ENCODE measurements at regions not wholly inside any gene's neighbourhood (a gene's known extent, or its start where the extent isn't known, plus 50 kb on each side); places are given as distances from the start of the nearest gene placed in this dataset.

DNA sequence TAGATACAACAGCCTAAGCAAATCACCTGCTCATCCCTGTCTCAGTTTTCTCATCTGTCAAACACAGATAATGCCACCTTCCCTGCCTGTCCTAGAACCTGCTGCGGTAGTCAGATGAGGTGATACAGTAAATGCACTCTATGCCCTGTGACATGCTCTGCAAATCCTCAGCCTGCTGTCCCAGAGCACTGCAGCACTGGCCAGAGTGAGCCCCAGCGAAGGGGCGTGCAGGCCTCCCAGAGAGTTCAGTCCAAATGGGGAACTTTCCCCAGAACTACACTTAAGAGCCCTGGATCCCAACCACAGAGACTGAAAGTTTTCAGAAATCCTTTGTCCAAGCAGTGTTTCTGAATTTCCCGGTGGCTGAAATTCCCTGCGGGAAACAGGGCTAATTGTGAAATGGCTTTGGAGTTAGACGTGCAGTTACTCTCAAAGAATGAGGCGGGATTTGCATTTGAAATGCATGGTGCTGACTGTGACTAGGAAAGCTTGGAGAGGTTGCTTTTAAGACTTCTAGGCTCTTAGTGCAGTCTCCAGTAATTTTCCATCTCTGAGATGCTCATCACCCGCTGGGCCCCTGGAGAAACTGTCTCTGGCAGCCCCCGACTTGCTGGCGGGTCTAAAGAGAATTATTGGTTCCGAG, 206.5 kb upstream of the AJAP1 start:
- WGBS, 2 experiments = 19 to 20% methylated on average over 11 of the region's 11 CpGs
- H3K4me1 ChIP-seq (ENCODE audit: control insufficient read depth, insufficient read depth, low read length) = peaks cover 12% of the 10 kb centered on the region
- no peaks in the 10 kb centered on the region for H3K27me3 ChIP-seq (ENCODE audit: control insufficient read depth, insufficient read depth, low read length, poor library complexity, severe bottlenecking)
- no peak overlapping the region for H3K4me3 ChIP-seq (ENCODE audit: insufficient read depth, low read depth, low read length)
- no peaks in the 10 kb centered on the region for H3K36me3 ChIP-seq (ENCODE audit: control insufficient read depth, insufficient read depth, low read length)
- H3K27ac ChIP-seq (ENCODE audit: insufficient read depth, low read depth, low read length, poor library complexity, severe bottlenecking) = no peak overlapping the region
- H3K9me3 ChIP-seq (ENCODE audit: control insufficient read depth, low read length) = no peaks in the 10 kb centered on the region

DNA sequence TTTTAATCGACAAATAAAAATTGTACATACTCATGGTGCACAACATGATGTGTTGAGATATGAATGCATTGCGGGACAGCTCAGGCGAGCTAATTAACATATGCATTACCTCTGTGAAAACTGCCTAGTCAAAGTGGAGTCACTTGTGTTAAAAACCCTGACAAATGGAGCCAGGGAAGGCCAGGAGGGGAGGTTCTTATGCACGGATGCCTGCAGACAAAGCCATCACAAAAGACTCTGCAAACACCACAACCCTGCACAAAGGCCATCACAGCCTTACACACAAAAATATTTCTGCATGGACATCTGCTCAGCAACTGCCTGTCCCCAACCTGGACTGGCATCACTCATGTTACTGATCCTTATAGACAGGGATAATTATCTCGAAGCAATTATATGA, 204.4 kb upstream of the AJAP1 start:
- Histone ChIP-seq H3K4me1 (ENCODE audit: control insufficient read depth, insufficient read depth, low read length) (peaks cover 12% of the 10 kb centered on the region), H3K9me3 (ENCODE audit: control insufficient read depth, low read length) (no peaks in the 10 kb centered on the region), H3K4me3 (ENCODE audit: insufficient read depth, low read depth, low read length) (no peak overlapping the region), H3K36me3 (ENCODE audit: control insufficient read depth, insufficient read depth, low read length) (no peaks in the 10 kb centered on the region), H3K27me3 (ENCODE audit: control insufficient read depth, insufficient read depth, low read length, poor library complexity, severe bottlenecking) (no peaks in the 10 kb centered on the region), H3K27ac (ENCODE audit: insufficient read depth, low read depth, low read length, poor library complexity, severe bottlenecking) (no peak overlapping the region)
- WGBS, 2 experiments = 72 to 80% methylated on average over 4 to 5 of the region's 5 CpGs

DNA sequence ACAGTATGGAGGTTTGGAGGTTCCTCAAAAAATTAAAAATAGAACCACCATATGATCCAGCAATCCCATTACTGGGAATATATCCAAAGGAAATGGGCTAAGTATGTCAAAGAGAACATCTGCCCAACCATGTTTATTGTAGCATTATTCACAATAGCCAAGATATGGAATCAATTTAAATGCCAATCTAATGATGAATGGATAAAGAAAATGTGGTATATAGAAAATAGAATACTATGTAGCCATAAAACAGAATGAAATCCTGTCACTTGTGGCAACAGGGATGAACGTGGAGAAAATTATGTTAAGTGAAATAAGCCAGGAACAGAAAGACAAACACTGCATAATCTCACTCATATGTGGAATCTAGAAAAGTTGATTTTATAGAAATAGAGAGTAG, 201.7 kb upstream of the AJAP1 start:
- H3K27ac ChIP-seq (ENCODE audit: insufficient read depth, low read depth, low read length, poor library complexity, severe bottlenecking) = no peak overlapping the region
- no peaks in the 10 kb centered on the region for H3K9me3 ChIP-seq (ENCODE audit: control insufficient read depth, low read length)
- WGBS, 2 experiments = 92 to 100% methylated on average over 1 of the region's 1 CpG
- no peaks in the 10 kb centered on the region for H3K27me3 ChIP-seq (ENCODE audit: control insufficient read depth, insufficient read depth, low read length, poor library complexity, severe bottlenecking)
- H3K4me1 ChIP-seq (ENCODE audit: control insufficient read depth, insufficient read depth, low read length) = peaks cover 10% of the 10 kb centered on the region
- H3K36me3 ChIP-seq (ENCODE audit: control insufficient read depth, insufficient read depth, low read length) = no peaks in the 10 kb centered on the region
- H3K4me3 ChIP-seq (ENCODE audit: insufficient read depth, low read depth, low read length) = no peak overlapping the region

DNA sequence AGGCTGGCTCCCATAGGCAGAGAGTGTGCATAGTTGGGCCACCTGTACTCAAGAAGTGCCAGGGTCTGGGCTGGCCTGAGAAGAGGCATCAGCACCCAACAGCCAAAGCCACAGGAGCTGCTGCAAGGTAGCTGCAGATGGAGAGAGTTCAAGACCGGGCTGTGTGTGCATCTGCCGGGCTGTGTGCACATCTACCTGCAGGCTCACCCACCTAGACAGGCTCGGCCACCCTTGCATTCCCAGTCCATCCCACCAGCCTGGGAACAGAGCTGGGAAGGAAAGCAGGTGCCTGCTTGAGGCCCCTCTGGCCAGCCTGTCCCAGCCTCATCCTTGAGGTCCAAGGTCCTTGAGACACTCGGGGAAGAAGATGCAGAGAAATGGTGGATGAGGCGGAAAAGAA, 194.4 kb upstream of the AJAP1 start:
- no peak overlapping the region for H3K4me3 ChIP-seq (ENCODE audit: insufficient read depth, low read depth, low read length)
- no peaks in the 10 kb centered on the region for H3K9me3 ChIP-seq (ENCODE audit: control insufficient read depth, low read length)
- H3K27me3 ChIP-seq (ENCODE audit: control insufficient read depth, insufficient read depth, low read length, poor library complexity, severe bottlenecking) = no peaks in the 10 kb centered on the region
- H3K36me3 ChIP-seq (ENCODE audit: control insufficient read depth, insufficient read depth, low read length) = no peaks in the 10 kb centered on the region
- no peaks in the 10 kb centered on the region for H3K4me1 ChIP-seq (ENCODE audit: control insufficient read depth, insufficient read depth, low read length)
- WGBS, 2 experiments = 92 to 94% methylated on average over 5 of the region's 5 CpGs
- H3K27ac ChIP-seq (ENCODE audit: insufficient read depth, low read depth, low read length, poor library complexity, severe bottlenecking) = no peak overlapping the region

DNA sequence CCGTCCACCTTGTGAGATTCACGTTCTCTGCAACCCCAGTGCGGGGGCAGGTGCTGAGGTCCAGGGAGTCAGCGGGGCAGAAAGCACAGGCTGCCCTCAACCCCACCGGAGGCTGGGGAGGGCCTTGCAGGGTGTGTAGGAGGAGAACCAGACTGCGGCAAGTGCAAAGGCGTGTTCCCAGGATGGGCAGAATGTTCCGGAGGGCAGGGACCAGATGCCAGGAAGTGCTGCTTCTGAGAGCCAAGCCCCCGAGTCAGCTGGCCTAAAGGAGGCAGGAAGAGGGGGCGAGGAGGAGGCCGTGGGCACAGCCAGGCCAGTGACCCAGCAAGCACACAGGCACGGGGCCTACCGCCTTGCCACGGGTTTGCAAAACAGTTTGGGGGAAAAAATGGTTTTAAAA, 193.8 kb upstream of the AJAP1 start:
- Histone ChIP-seq H3K27me3 (ENCODE audit: control insufficient read depth, insufficient read depth, low read length, poor library complexity, severe bottlenecking) (no peaks in the 10 kb centered on the region), H3K9me3 (ENCODE audit: control insufficient read depth, low read length) (no peaks in the 10 kb centered on the region), H3K36me3 (ENCODE audit: control insufficient read depth, insufficient read depth, low read length) (no peaks in the 10 kb centered on the region), H3K4me3 (ENCODE audit: insufficient read depth, low read depth, low read length) (no peak overlapping the region), H3K27ac (ENCODE audit: insufficient read depth, low read depth, low read length, poor library complexity, severe bottlenecking) (no peak overlapping the region), H3K4me1 (ENCODE audit: control insufficient read depth, insufficient read depth, low read length) (no peaks in the 10 kb centered on the region)
- WGBS, 2 experiments = 83 to 84% methylated on average over 14 of the region's 14 CpGs

DNA sequence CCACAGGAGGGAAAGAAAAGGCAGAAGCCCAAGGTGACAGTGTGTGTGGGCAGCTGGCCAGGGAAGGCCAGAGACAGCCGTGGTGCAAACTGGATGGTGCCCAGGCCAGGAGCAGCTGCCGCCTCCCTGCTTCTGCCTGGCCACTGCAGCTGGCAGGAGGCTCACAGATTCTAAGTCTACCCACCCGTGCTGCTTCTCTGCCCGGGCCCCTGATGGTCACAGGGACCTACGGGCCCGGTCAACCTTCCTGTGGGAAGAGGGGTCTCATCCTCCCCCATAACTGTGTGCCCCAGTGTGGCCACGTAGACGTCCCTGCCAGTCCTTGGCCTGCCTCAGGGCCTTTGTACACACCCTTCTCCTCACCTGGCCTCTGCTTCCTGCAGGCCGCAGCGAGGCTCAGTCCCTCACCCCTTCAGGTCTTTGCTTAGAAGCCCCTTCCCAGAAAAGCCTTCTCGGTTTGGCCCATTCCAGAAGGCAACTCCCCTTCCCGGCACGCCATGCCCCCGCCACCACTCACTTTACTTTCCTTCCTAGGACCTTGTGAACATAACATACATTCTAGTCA, 192.6 kb upstream of the AJAP1 start:
- no peak overlapping the region for H3K27ac ChIP-seq (ENCODE audit: insufficient read depth, low read depth, low read length, poor library complexity, severe bottlenecking)
- 85 to 86% methylated on average over 14 of the region's 14 CpGs for WGBS, 2 experiments
- no peak overlapping the region for H3K4me3 ChIP-seq (ENCODE audit: insufficient read depth, low read depth, low read length)
- no peaks in the 10 kb centered on the region for H3K36me3 ChIP-seq (ENCODE audit: control insufficient read depth, insufficient read depth, low read length)
- no peaks in the 10 kb centered on the region for H3K9me3 ChIP-seq (ENCODE audit: control insufficient read depth, low read length)
- H3K27me3 ChIP-seq (ENCODE audit: control insufficient read depth, insufficient read depth, low read length, poor library complexity, severe bottlenecking) = no peaks in the 10 kb centered on the region
- no peaks in the 10 kb centered on the region for H3K4me1 ChIP-seq (ENCODE audit: control insufficient read depth, insufficient read depth, low read length)

DNA sequence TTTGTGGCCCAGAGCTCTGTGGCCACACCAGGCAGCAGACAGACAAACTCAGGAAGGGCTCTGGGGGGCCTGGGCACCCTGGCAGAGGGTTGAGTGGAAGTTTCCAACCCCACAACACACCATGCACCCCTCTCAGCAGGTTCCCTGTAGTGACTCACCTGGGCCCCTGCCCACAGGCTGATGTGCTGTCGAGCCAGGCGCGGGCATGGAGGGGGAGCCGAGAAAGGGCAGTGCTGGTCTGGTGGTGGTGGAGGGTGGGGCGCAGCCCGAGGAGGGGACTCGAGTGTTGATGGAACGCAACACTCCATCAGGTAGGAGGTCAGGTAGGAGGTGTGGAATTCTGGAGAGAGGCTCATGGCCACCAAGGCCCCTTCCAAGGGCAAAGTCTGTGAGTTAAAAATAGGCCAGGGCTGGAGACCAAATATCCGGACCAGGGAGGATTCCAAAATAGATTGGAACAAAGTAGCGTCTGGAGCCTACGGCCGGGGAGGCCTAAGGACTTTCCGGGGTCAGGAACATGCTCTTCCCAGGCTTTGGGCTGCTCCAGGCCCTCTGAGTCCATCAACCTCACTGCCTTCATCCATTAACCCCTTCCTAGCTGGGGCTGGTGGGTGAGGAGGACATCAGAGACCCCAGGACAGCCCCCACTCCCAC, 191.5 kb upstream of the AJAP1 start:
- Histone ChIP-seq H3K27ac (ENCODE audit: insufficient read depth, low read depth, low read length, poor library complexity, severe bottlenecking) (no peak overlapping the region), H3K36me3 (ENCODE audit: control insufficient read depth, insufficient read depth, low read length) (no peaks in the 10 kb centered on the region), H3K4me1 (ENCODE audit: control insufficient read depth, insufficient read depth, low read length) (no peaks in the 10 kb centered on the region), H3K4me3 (ENCODE audit: insufficient read depth, low read depth, low read length) (no peak overlapping the region), H3K9me3 (ENCODE audit: control insufficient read depth, low read length) (no peaks in the 10 kb centered on the region), H3K27me3 (ENCODE audit: control insufficient read depth, insufficient read depth, low read length, poor library complexity, severe bottlenecking) (no peaks in the 10 kb centered on the region)
- WGBS, 2 experiments = 86 to 87% methylated on average over 13 of the region's 13 CpGs

DNA sequence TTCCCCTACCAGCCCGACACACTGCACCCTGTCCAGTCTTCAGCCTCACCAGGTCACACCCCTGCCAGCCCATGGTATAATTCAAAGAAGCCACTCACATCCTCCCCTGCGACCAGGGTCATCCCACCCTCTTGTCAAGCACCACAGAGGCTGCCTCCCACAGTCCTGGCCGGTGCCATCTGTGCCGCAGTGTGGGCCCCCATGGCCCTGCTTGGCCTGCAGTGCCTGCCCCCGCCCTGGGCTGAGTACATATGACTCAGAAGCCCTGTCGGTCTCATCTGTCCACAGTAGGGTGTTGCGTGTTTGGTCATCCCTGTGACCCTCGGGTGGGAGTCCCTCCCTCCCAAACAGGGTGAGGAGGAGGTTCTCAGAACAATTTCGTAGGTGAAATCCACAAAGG, 190.8 kb upstream of the AJAP1 start:
- H3K9me3 ChIP-seq (ENCODE audit: control insufficient read depth, low read length) = no peaks in the 10 kb centered on the region
- WGBS, 2 experiments = 90 to 93% methylated on average over 9 of the region's 9 CpGs
- H3K36me3 ChIP-seq (ENCODE audit: control insufficient read depth, insufficient read depth, low read length) = no peaks in the 10 kb centered on the region
- no peaks in the 10 kb centered on the region for H3K27me3 ChIP-seq (ENCODE audit: control insufficient read depth, insufficient read depth, low read length, poor library complexity, severe bottlenecking)
- H3K4me3 ChIP-seq (ENCODE audit: insufficient read depth, low read depth, low read length) = no peak overlapping the region
- H3K27ac ChIP-seq (ENCODE audit: insufficient read depth, low read depth, low read length, poor library complexity, severe bottlenecking) = no peak overlapping the region
- H3K4me1 ChIP-seq (ENCODE audit: control insufficient read depth, insufficient read depth, low read length) = no peaks in the 10 kb centered on the region

DNA sequence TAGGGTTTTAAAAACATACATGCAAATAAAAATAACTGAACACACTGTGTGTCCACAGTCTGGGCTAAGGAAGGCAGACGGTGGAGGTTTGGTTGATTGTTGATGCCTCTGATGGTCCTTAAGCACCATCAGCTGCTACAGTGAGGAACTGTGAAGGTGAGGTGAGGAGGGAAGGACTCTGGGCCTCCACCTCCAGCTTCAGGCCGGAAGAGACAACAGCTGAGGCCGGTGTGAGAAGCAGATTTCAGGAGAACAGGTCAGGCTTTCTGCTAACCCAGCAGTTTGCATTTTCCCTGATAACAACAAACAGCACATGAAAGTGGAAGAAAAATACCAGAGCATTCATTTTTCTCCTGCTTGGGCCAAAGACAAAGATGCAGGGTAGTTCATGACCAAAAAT, 189.9 kb upstream of the AJAP1 start:
- H3K27ac ChIP-seq (ENCODE audit: insufficient read depth, low read depth, low read length, poor library complexity, severe bottlenecking) = no peak overlapping the region

DNA sequence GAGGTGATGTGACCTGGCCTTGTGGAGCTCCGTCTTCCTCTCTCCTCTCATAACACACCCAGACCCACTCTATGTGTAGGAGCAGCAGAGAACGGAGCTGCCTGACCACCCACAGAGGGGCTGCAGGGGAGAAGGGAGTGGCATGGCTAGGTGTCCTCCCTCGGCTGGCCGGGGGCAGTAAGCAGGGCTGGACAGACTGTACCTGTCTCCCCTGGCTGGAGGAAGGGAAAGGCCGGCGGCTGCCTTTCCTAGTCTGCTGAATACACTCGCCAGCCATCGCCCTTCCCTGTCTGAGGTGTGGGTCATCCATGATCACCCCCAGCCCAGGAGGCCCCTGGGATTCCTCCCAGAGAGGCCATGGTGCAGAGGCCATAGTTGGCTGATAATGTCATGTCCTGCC, 187.2 kb upstream of the AJAP1 start:
- H3K27me3 ChIP-seq (ENCODE audit: control insufficient read depth, insufficient read depth, low read length, poor library complexity, severe bottlenecking) = no peaks in the 10 kb centered on the region
- 90 to 95% methylated on average over 8 of the region's 8 CpGs for WGBS, 2 experiments
- H3K27ac ChIP-seq (ENCODE audit: insufficient read depth, low read depth, low read length, poor library complexity, severe bottlenecking) = no peak overlapping the region
- no peaks in the 10 kb centered on the region for H3K9me3 ChIP-seq (ENCODE audit: control insufficient read depth, low read length)
- H3K36me3 ChIP-seq (ENCODE audit: control insufficient read depth, insufficient read depth, low read length) = no peaks in the 10 kb centered on the region
- no peaks in the 10 kb centered on the region for H3K4me1 ChIP-seq (ENCODE audit: control insufficient read depth, insufficient read depth, low read length)
- H3K4me3 ChIP-seq (ENCODE audit: insufficient read depth, low read depth, low read length) = no peak overlapping the region

More for the DNA sequence above, 189.9 kb upstream of the AJAP1 start:
- Histone ChIP-seq H3K36me3 (ENCODE audit: control insufficient read depth, insufficient read depth, low read length) (no peaks in the 10 kb centered on the region), H3K27me3 (ENCODE audit: control insufficient read depth, insufficient read depth, low read length, poor library complexity, severe bottlenecking) (no peaks in the 10 kb centered on the region), H3K4me3 (ENCODE audit: insufficient read depth, low read depth, low read length) (no peak overlapping the region), H3K9me3 (ENCODE audit: control insufficient read depth, low read length) (no peaks in the 10 kb centered on the region), H3K4me1 (ENCODE audit: control insufficient read depth, insufficient read depth, low read length) (no peaks in the 10 kb centered on the region)
- WGBS, 2 experiments = 84 to 87% methylated on average over 3 of the region's 3 CpGs
